BE2C (cell line): ENCODE measurements at regions not wholly inside any gene's neighbourhood (a gene's known extent, or its start where the extent isn't known, plus 50 kb on each side); places are given as distances from the start of the nearest gene placed in this dataset.

ENCODE experiments used
- DNase-seq: peaks from one replicate; pipeline ENCODE4 v3.0.0-alpha.2; 2020
- H3K27me3 ChIP-seq: fragments of 250-450 bp; sonication (Bioruptor Pico); 2 replicates; pipeline ENCODE4 v1.5.1; 2020; ENCODE audit warnings: mild to moderate bottlenecking
- H3K36me3 ChIP-seq: fragments of 250-450 bp; sonication (Bioruptor Pico); 2 replicates; pipeline ENCODE4 v1.5.1; 2020; ENCODE audit warnings: mild to moderate bottlenecking
- H3K4me1 ChIP-seq: fragments of 250-450 bp; sonication (Bioruptor Pico); 2 replicates; pipeline ENCODE4 v1.5.1; 2020
- H3K4me3 ChIP-seq: 2 replicates; pipeline ENCODE4 v1.5.1; 2011; ENCODE audit warnings: low read depth, low read length
- H3K9me3 ChIP-seq: fragments of 250-450 bp; sonication (Bioruptor Pico); 2 replicates; pipeline ENCODE4 v1.5.1; 2020
- CTCF ChIP-seq: IDR thresholded peaks from 2 replicates; pipeline ENCODE4 v1.5.1; 2012; ENCODE audit warnings: mild to moderate bottlenecking, low read depth, low read length

- TF ChIP-seq CTCF = no peak
- Histone ChIP-seq H3K27me3 (no peaks in the 10 kb centered on the region), H3K36me3 (no peaks in the 10 kb centered on the region), H3K4me1 (no peaks in the 10 kb centered on the region), H3K9me3 (no peaks in the 10 kb centered on the region; the same call in 1 of the 2 replicates), H3K4me3 (no peak overlapping the region)
- no peak for DNase-seq
Observed at GRCh38 chr22:47386812-47387510, 624.5 kb downstream of the TBC1D22A start.

GRCh38 chr22:47384977-47385376 lies 622.5 kb downstream of the TBC1D22A start:
- H3K27me3 ChIP-seq = no peaks in the 10 kb centered on the region
- no peaks in the 10 kb centered on the region for H3K36me3 ChIP-seq
- no peaks in the 10 kb centered on the region for H3K9me3 ChIP-seq

GRCh38 chr22:47382164-47382890 lies 619.9 kb downstream of the TBC1D22A start:
- Histone ChIP-seq H3K36me3 (no peaks in the 10 kb centered on the region), H3K4me1 (no peaks in the 10 kb centered on the region), H3K9me3 (no peaks in the 10 kb centered on the region), H3K27me3 (no peaks in the 10 kb centered on the region), H3K4me3 (no peak overlapping the region)
- DNase-seq = no peak
- TF ChIP-seq CTCF = no peak

More at GRCh38 chr22:47384977-47385376, 622.5 kb downstream of the TBC1D22A start:
- no peak for DNase-seq
- Histone ChIP-seq H3K4me1 (no peaks in the 10 kb centered on the region), H3K4me3 (no peak overlapping the region)
- TF ChIP-seq CTCF = no peak

GRCh38 chr22:47381240-47381639 lies 618.8 kb downstream of the TBC1D22A start:
- Histone ChIP-seq H3K36me3 (no peaks in the 10 kb centered on the region), H3K4me1 (no peaks in the 10 kb centered on the region), H3K4me3 (no peak overlapping the region), H3K9me3 (no peaks in the 10 kb centered on the region), H3K27me3 (no peaks in the 10 kb centered on the region)
- DNase-seq = no peak
- TF ChIP-seq CTCF = no peak

- Histone ChIP-seq H3K27me3 (no peaks in the 10 kb centered on the region), H3K4me3 (no peak overlapping the region), H3K4me1 (no peaks in the 10 kb centered on the region), H3K36me3 (no peaks in the 10 kb centered on the region), H3K9me3 (no peaks in the 10 kb centered on the region)
- DNase-seq = no peak
- TF ChIP-seq CTCF = no peak
Observed at GRCh38 chr22:47380692-47381091, 618.2 kb downstream of the TBC1D22A start.

GRCh38 chr22:47379037-47379436 lies 616.6 kb downstream of the TBC1D22A start:
- no peaks in the 10 kb centered on the region for H3K27me3 ChIP-seq
- H3K9me3 ChIP-seq = peaks cover 2% of the 10 kb centered on the region; the same call in 1 of the 2 replicates
- H3K36me3 ChIP-seq = no peaks in the 10 kb centered on the region
- no peak for TF ChIP-seq CTCF
- no peaks in the 10 kb centered on the region for H3K4me1 ChIP-seq
- H3K4me3 ChIP-seq = no peak overlapping the region
- DNase-seq = no peak
